Activated naive CD4-positive, alpha-beta T cell treated with Interleukin-2 at 50 U/mL for 16 hours (primary cell): ENCODE measurements at regions not wholly inside any gene's neighbourhood (a gene's known extent, or its start where the extent isn't known, plus 50 kb on each side); places are given as distances from the start of the nearest gene placed in this dataset.
"Not testable (repeated sequence)": the region's sequence is repeated elsewhere in the genome, so short reads cannot be mapped to it uniquely, and the experiment has no call there.

Source experiments
- DNase-seq: peaks from one replicate; pipeline ENCODE4 v3.0.0-alpha.2; 2020

DNA sequence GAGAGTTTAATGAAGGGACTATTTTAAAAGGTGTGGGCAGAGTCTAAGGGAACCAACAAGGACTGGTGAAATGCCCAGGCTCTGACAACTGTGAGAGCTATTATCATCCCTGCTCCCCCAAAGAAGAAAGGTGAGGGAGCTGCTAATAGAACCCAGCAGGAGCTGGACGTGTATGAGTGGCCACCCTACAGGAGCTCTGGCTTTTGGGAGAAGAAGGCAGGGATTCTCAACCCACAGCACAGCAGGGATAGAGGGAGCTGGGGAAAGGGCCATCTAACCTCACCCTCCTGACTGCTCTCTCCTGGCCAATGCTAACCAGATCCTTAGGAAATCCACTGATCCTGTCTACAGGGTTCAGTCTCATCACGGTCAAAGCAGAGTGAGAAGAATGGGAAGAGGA, 57.1 kb downstream of the GRIN2B start:
- DNase-seq: no peak

DNA sequence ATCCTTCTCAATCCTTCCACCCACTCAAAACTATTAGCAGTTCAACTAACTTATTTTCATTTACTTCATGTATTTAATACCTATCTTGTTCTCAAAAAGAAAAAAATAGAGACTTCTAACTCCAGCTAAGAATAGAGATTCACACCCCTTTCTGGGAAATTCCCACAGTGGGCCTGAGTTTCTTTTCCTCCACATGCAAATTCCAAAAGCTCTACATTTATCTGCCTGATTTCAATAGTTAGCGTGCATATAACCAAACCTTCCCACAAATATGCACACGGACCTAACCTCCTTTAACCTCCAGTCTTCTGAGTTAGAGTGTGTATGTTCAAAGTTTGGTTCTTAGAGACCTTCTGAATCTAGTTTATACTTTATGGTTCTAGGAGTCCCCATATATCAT, 62.5 kb downstream of the GRIN2B start:
- DNase-seq: no peak

DNA sequence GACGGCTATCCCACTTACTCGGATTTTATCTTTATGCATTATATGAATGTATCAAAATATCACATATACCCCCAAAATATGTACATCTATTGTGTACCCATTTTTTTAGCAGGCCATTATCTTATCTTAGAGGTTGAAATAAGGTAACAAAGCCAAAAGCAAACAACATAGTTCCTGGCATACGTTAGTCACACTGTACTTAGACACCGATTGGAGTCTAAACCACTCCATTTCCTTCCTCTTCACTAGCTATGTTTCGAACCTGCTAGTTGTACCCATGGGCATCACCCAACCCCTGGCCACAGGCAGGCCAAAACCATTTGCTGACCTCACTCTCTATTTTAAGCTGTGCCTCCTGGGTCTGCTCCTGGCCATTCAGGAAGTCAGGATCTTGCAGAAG, 66.3 kb downstream of the GRIN2B start:
- no peak for DNase-seq

DNA sequence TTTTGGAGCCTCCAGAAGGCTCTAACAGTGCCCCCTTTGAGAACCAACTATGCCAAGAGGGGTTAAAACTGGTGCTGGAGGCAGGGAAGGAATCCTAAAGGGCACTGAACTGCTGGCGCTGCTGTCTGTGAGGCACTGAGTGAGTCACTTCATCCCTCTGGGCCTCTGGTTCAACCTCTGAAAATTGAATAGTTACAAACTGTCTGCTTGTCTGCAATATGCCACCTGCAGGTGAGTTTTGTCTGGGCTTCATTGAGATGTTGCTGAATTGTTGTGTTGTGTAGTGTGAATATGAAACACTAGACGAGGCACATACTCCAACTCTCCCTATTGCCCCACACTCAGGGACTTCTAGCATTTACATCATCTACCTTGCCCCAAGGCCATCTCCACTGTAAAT, 68.0 kb downstream of the GRIN2B start:
- no peak for DNase-seq

DNA sequence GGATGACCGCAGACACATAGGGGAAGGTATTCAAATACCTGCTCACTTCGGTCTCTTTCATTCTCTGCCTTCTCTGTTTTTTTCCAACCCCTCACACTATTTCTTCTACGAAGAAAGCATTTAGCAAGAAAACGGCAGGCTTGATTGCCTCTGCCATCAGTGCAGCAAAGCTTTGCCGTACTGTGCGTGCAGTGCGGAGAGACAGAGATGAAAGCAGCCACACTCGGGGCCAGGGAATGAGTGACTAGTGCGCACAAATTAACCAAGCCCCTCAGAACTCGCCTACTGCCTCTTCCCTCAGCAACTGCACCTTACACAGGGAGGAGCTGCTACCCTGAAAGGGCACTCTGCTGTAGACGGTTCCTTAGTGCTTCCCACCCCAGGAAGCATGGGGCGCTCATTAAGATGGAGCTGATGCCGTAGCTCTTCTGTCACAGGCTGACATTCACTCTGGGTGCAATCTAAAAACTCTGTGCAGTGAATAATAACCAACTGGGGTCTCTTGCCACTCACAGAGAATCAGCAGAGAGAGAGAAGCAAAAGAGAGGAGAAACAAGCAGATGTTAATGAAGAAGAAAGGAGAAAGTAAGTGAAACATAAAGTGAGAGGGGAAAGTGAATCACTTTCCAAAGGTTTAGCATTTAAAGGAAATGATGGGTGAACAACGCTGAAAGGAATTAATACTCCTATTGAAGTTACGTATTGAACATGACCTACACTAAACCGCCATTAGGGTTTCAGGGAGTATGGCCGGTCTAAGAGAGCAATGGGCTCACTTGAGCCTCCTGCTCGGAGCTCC, 69.4 kb downstream of the GRIN2B start:
- no peak for DNase-seq

DNA sequence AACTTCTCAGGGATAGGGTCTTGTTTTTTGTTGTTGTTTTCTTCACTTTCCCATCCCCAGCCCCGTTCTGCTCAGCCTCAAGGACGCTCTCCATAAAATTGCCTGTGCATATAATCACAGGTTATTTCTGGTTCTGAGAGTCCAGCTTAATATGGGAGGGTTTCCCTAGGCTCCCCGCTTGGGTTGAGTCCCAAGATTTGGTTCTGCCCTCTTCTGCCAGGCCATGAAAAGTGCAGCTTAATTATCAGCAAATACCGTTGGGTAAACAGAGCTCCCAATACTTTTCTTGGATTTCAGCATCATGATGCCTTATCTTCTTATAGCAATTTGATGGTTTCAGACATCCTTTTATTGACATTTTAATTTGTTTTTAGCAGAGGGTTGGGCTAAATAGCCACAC, 75.6 kb downstream of the GRIN2B start:
- no peak for DNase-seq

DNA sequence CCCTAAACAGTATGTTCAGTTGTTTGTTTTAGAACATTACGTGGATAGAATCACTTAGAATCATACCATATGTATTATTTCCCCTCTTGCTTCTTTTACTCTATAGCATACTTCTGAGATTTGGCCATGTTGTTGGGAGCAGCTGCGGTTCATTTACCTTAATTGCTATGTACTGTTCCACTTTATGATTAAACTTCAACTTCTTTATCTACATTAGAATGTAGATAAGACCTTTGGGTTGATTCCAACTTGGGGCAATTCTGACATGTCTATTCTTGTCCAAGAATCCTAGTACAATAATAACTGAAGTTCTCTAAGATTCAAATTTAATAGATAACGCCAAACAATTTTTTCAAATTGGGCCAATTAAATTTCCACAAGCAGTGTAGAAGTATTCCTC, 80.7 kb downstream of the GRIN2B start:
- DNase-seq: no peak

DNA sequence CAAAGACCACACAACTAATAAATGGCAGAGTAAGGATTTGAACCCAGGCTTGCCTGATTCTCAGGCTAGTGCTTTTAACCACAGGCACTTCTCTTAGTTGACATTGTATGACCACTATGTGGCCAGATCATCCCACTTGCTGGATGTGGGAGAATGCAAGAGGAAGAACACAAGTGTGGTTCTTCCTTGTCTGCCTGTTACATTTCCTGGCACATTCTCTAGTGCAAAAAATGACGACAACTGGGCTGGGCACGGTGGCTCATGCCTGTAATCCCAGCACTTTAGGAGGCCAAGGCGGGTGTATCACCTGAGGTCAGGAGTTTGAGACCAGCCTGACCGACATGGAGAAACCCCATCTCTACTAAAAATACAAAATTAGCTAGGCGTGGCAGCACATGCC, 83.0 kb downstream of the GRIN2B start:
- not testable (repeated sequence) for DNase-seq

DNA sequence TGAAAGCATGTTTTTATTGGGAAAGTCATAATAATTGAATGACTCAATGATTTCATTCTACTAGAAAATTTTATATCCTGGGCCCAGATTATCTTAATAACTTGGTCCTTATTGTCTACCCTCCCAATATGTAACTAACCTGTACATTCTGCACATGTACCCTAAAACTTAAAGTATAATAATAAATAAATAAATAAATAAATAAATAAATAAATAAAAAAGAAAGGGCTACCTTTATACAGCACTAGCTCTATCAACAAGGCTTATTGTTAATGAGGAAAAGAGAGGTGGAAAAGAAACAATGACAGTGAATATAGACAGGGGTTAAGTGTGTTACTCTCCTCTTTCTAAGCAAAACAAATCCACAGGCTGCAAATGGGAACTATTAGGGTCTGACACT, 83.6 kb downstream of the GRIN2B start:
- no peak for DNase-seq

DNA sequence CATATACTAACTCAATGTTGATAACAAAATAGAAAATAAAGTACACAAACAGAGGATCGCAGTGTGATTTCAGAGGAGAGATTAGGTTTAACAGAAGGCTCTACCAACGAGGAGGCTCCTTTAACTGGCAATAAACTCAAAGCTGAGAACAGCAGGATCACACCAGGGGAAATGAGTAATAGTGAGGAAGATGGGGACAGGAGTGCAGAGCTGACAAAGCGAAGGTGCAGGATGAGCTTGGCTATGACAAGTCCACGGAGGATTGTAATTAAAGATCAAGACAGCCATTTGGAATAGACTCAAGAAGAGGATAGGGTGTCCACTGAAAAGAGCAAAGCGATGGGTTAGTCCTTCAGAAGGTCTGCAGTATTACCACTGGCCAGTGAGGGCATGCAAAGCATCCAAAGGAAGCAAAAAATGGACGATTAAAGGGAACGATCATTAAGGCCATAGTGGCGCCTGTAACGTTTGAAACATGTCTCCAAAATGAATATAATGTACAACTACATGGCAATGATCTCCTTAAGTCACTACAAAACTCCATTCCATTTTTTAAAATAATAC, 85.3 kb downstream of the GRIN2B start:
- DNase-seq: no peak

DNA sequence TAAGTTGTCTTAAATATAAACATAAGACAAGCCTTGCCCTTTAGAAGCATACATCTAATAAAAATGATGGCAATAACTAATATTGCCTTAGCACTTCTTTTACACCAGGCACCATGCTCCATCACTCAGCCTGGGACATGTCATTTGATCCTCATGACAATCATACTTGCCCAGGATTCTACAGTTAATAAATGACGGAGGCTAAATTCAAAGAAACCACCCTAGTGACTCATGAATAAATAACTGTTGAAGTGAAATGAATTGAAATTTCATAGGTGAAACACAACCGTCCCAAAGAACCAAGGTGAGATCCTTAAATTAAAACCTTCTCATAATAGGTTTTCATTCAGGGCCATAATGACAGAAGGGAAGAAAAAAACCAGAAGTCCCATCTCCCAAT, 89.5 kb downstream of the GRIN2B start:
- no peak for DNase-seq

DNA sequence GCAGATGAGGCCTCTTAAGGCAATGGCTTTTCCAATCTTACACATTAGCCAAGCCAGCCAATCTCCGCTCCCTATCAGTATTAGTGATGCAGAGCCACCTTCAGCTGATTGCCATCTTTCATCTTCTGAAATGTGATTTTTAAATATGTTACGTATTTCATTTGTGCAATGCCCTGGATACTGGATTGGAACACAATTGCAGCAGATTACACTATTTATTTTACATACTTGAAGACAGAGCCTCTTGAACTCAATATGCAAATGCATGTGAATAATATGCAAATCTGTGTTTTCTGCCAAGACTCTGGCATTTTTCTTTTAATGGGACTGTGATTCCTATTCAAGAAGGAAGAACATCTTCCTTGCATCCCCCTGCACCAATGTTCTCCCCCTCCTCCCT, 90.5 kb downstream of the GRIN2B start:
- DNase-seq: no peak

DNA sequence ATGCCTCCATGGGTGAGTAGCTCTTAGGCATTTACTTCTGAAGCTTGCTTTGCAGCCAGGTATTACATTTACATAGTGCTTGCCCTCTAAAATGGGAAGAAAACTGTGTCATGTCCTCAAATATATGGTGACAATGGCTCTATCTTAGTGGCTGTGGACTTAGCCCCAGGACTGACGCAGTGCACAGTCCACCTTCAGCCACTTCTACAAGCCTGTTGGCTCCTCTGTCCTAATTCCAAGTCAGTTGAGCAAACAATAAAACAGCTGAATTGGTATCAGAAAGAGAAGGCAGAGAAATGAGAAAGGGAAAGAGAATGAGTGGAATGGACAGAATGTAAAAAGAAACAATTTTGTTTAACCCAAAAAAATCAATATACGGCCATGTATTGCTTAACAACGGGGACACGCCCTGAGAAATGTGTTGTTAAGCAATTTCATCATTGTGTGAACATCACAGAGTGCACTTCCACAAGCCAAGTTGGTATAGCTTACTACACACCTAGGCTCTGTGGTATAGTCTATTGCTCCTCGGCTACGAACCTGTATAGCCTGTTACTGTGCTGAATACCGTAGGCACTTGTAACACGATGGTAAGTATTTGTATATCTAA, 93.5 kb downstream of the GRIN2B start:
- DNase-seq: no peak

DNA sequence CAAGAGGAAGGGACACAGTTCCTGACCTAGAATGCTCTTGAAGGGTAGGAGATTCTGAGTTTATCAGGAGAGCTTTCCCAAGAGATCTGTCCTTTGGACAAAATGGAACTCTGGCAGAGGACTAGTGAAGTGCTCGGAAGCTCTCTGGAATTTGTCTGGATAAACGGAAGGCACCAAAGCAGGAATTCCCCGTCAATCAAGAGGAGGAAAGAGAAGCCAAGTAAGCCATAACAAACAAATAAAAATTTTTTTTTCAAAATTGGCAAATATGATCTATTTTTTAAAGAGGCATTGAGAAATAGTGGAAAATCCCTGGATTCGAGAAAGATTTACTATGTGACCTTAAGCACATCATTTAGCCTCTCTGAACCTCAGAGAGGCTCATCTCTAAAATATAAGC, 99.2 kb downstream of the GRIN2B start:
- no peak for DNase-seq

DNA sequence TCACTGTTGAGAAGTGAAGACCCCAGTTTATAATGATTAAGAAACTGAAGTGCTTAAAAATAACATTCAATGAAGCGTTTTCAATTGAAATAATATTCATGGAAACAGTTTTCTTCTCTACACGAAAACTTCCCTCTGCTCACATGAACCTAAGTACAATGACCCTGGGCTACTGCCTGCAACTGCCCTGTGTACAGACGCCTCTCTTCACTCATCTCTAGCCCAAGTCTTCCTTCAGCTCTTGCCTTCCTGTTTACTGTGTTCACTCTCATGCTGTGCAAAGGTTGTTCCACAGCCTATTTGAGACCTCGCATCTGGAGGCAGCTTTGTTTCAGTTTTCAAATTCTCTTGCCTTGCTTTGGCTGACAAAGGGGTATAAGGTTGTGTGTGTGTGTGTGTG, 100.8 kb downstream of the GRIN2B start:
- no peak for DNase-seq

DNA sequence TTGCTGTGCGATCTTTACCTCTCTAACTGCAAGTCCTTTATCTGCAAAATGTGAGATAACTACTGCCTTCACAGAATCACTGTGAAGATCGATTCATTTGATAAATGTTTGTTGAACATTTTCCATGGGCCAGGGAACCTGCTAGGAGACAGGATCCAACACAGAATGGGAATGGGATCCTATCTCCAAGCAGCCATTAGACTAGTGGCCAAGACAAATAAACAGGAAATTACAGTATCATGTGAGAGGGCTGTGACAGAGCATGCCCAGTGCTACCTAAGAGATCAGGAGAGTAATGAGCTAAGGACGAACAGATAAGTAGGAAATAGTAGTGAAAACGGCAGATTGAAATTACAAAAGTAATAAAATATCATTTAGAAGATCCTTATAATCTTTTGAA, 105.7 kb downstream of the GRIN2B start:
- no peak for DNase-seq

DNA sequence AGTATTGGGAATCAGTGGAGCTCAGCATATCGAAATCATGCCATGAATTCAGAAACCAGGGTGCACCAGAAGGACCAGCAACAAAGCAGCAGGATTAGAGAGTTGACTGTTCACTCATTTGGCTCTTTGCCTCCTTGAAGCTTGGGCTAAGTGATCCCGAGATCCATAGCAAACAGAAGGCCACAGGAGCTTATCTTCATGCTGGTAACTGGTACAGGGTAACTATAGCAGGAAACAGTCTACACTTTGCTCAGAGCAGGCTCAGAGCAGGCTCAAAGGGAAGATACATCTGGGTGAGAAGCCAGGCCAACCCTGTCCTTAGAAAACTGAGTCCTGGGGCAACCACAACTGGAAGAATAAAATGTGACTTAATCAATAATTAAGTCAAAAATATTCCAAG, 111.1 kb downstream of the GRIN2B start:
- DNase-seq: no peak

DNA sequence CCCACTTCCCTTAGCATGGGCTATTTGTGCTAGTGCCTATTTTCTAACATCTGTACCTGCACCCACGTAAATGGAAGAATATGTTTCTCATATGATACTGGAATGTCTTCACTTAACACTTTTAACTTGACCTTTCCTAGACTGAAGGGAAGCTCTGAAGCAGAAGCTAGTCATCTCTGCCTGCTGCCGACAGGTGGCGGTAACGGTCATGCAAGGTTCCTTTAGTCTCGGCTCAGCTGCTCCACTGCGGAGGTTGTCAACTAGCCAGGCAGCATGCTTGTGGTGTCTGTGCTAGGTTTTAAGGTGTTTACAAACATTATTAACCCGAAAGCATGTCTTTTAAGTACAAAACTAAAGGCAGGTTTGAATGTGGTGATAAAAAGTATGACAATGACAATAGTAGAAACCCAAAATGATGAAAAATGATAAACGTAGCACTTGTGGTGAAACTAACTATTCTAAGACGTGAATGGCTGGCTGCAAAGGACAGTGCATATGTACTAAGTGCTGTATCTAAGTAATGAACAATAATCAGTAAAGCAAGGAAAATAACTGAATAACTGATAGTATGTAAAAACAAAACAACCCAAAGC, 117.2 kb downstream of the GRIN2B start:
- peak; percentile 46 for DNase-seq

DNA sequence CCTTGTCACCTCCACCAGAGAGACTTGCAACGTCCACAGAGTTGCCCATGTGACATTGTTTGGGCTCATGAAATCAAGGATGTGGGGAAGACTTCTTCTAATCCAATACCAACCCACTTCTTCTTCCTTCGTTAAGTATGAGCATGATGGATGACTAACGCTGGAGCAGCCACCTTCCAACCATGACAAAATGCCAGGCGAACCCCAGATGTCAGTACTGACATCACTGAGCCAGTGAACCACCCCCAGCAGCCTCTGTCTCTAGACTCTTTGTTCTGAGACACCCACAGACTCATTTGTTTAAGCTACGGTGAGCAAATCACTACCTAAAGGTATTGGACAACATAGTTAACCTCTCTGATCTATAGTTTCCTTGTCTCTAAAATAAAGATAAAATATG, 123.7 kb downstream of the GRIN2B start:
- no peak for DNase-seq

DNA sequence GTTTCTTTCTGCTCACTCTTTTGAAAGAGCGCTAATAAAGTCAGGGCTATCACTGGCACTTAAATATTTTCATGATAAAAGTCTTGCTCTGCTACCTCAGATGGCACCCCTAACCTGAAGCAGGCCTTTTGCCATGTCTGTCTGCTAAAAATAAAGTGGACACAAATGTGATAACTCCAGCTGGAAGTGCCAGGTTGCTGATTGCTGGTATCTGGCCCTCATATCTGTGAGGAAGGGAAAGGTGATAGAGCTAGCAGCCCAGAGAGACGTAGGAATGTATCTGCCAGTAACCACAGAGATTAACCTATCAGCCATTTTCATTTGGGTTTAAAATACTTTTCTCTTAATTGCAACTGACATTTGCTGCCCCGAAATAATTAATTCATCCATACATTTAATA, 127.9 kb downstream of the GRIN2B start:
- no peak for DNase-seq

DNA sequence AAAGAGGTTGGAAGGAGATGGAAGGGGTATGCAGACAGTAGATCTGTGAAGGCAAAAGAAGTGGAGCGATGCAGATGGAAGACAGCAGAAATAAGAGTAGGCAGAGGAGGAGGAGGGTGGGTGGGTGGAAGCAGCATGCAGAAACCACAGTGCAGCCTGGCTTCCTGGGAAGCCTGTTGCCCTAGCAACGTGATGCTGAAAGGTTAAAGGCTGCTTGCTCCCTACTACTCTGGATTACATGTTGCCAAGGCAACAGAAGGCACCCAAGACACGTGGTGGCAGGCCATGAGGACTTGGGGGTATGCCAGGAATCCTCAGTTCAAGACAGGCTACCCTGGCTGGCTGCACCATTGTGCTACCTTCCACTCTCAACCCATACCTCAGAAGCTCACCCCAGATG, 129.6 kb downstream of the GRIN2B start:
- no peak for DNase-seq

DNA sequence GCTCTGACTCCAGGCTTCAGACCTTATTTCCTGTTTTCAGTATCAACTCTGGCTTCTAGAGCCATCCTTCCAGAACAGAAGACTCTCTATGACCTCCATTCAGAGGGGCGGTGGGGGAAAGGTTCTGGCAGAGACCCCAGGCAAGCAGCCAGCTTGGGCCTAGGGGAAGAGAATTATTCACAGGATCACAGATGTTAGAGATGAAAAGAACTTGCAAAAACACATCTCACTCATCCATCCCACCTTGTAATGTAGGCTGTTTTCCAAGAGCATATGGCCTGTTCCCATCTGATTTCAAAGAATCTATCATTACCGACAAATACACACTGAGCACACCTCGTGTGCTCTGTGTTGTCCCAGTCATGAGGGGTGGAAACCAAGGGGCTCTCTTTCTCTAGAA, 131.9 kb downstream of the GRIN2B start:
- DNase-seq: no peak

DNA sequence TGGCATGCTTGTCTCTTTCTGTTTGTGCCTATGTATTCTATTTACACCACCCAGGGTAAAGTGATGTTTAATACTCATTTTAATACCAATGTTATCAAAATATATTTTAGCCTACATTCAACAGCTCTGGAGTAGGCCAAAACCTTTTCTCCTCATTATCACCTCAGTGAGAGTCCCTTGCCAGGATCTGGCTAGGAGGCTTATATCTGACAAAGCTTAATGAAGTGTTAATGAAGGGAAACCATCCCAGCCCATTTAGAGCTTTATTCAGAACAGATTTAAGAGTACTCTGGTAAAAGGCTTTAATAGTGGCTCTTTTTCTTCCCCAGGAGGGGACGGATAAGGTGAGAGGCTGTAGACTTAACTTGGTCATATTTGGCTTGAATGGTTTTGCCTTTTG, 137.6 kb downstream of the GRIN2B start:
- DNase-seq: no peak

DNA sequence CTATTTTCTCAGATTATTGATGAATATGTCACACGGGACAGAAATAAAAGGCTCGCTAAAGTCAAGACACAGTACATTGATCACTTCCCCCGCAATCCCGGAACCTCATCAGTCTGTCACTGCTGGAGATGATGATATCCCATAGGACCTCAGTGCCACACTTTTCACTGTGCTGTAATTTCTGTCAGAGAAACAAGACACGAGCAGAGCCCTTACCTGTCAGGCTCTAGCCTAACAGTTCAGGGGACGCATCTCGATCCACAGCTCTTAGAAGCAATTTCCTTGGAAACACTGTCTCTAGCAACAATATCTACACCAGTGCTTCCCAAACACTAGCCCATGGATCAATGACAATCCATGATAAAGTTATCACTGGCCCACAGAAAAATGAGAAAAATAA, 140.0 kb downstream of the GRIN2B start:
- no peak for DNase-seq
